ENCODE measurements at regions not wholly inside any gene's neighbourhood (a gene's known extent, or its start where the extent isn't known, plus 50 kb on each side); places are given as distances from the start of the nearest gene placed in this dataset.

DNA sequence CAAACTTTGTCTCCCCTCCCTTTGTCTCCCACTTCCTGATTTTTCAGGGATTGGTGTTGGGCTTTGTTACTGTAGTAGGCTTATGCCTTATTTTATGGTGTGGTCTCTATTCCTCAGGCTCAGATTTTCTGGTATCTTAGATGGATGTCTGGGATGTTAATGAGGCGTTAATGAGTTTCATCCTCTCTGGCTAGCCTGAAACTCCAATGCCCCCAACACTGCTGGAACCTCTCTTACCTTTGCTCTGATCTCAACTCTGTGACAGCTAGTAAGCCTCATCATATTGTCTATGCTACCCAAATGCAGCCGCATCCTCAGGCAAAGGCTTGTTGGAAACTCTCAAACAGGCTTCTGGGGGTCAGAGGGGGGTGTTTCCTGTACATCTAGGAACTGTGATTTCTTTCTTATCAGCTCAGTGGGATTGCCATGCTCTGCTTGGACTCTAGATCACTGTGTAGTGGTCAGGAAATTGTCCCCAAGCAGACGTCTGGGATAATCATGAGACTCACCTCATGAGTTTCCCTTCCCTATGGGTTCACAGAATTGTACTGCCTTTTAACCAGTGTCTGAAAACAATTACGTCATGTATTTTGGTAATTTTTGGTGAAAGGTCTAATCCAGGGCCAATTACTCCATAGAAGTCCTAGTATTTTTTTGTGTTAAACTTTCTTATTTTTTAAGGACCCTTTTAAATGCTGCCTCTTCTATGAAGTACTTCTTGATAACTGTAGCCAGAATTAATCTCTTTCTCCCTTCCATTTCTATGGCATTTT, 88.8 kb upstream of the TRPC7 start:
- no peak for TF ChIP-seq PAX5 (IDR thresholded peaks at IDR 0.05; ENCODE audit: insufficient read depth, low read length, severe bottlenecking)
- TF ChIP-seq POLR2AphosphoS5 (IDR thresholded peaks at IDR 0.05; ENCODE audit: low read depth, low read length) = no peak
- TF ChIP-seq POLR2A (IDR thresholded peaks at IDR 0.05; ENCODE audit: low read depth, low read length) = no peak
- TF ChIP-seq TAF1 (IDR thresholded peaks at IDR 0.05; ENCODE audit: low read depth, low read length) = no peak
- no peak for TF ChIP-seq POU2F2 (IDR thresholded peaks at IDR 0.05; ENCODE audit: low read depth, low read length)

All from GM12891 (cell line).